H1 (cell line): ENCODE measurements at regions not wholly inside any gene's neighbourhood (a gene's known extent, or its start where the extent isn't known, plus 50 kb on each side); places are given as distances from the start of the nearest gene placed in this dataset.

ENCODE experiments used
- CTCF ChIA-PET: fragments of 300-600 bp; sonication (Branson Sonifier 250); formaldehyde crosslinking; loops from one replicate; lab custom pipeline; 2021; ENCODE audit not compliant: partially characterized antibody; lab: Charles Lee
- POLR2A ChIA-PET: fragments of 300-600 bp; sonication (Branson Sonifier 250); formaldehyde crosslinking; loops from one replicate; lab custom pipeline; 2021; ENCODE audit warnings: inconsistent platforms; ENCODE audit not compliant: partially characterized antibody; lab: Charles Lee
- DNase-seq, 2 experiments: peaks; one replicate each; pipeline versions ENCODE4 v3.0.0 to v3.0.0-alpha.2; 2010 to 2022; ENCODE audit warnings: low spot score in 2 of 2, low read depth in 1 of 2, mixed read lengths in 1 of 2
- FAIRE-seq: peaks from 2 replicates; lab custom pipeline; 2011; peaks lifted over from hg19 to GRCh38; lab: Jason Lieb, UNC
- H2AFZ ChIP-seq: 2 replicates; pipeline ENCODE4 v1.8.1; 2012; ENCODE audit warnings: low read length, inconsistent platforms
- H2AK5ac ChIP-seq: 2 replicates; pipeline ENCODE4 v1.6.1; 2013; ENCODE audit warnings: low read depth, low read length
- H2BK120ac ChIP-seq: replicated peaks from 2 replicates; pipeline ENCODE3; 2013; ENCODE audit warnings: low read depth, low read length, inconsistent platforms
- H2BK12ac ChIP-seq: 2 replicates; pipeline ENCODE4 v1.6.1; 2013; ENCODE audit warnings: low read depth, low read length
- H2BK15ac ChIP-seq: 2 replicates; pipeline ENCODE4 v1.6.1; 2013; ENCODE audit warnings: low read length
- H2BK20ac ChIP-seq: 2 replicates; pipeline ENCODE4 v1.6.1; 2013; ENCODE audit warnings: low read length
- H2BK5ac ChIP-seq: 2 replicates; pipeline ENCODE4 v1.6.1; 2013; ENCODE audit warnings: low read depth, low read length
- H3K14ac ChIP-seq: 2 replicates; pipeline ENCODE4 v1.6.1; 2013; ENCODE audit warnings: inconsistent platforms; ENCODE audit not compliant: insufficient read length
- H3K18ac ChIP-seq: 2 replicates; pipeline ENCODE4 v1.6.1; 2013; ENCODE audit warnings: low read length; ENCODE audit errors: extremely low read depth
- H3K23ac ChIP-seq: 2 replicates; pipeline ENCODE4 v1.6.1; 2013; ENCODE audit warnings: inconsistent platforms; ENCODE audit not compliant: insufficient read length
- H3K23me2 ChIP-seq: 2 replicates; pipeline ENCODE4 v1.6.1; 2013; ENCODE audit warnings: low read depth, low read length
- H3K27ac ChIP-seq: 2 replicates; pipeline ENCODE4 v1.6.1; 2011; ENCODE audit warnings: low read depth, low read length, inconsistent platforms
- H3K27me3 ChIP-seq, 4 experiments: replicated peaks in 1 of 4; 1 replicate in 1 of 4; 2 replicates in 3 of 4; pipeline versions ENCODE4 v1.6.1 to v1.8.1; 2011 to 2013; ENCODE audit warnings: low read length in 3 of 4, mild to moderate bottlenecking in 3 of 4, inconsistent platforms in 2 of 4, mixed read lengths in 2 of 4, moderate library complexity in 1 of 4; ENCODE audit not compliant: control insufficient read depth in 3 of 4, insufficient read depth in 3 of 4; ENCODE audit errors: extremely low read depth in 1 of 4
- H3K36me3 ChIP-seq, 4 experiments: 2 replicates each; pipeline versions ENCODE4 v1.6.1 to v1.8.1; 2011 to 2013; ENCODE audit warnings: mild to moderate bottlenecking in 4 of 4, low read length in 3 of 4, moderate library complexity in 2 of 4, control low read depth in 1 of 4, inconsistent platforms in 1 of 4; ENCODE audit not compliant: insufficient read depth in 4 of 4, control insufficient read depth in 2 of 4
- H3K4ac ChIP-seq: replicated peaks from 2 replicates; pipeline ENCODE3; 2013; ENCODE audit warnings: low read length, low read depth, mixed read lengths, inconsistent platforms; ENCODE audit not compliant: insufficient read length
- H3K4me1 ChIP-seq, 4 experiments: replicated peaks in 1 of 4; 1 replicate in 1 of 4; 2 replicates in 3 of 4; pipeline versions ENCODE4 v1.6.1 to v1.8.1; 2011 to 2013; ENCODE audit warnings: low read length in 3 of 4, inconsistent platforms in 2 of 4, mixed read lengths in 1 of 4; ENCODE audit not compliant: insufficient read depth in 4 of 4, control insufficient read depth in 3 of 4
- H3K4me2 ChIP-seq, 2 experiments: 2 replicates each; pipeline versions ENCODE4 v1.6.1 to v1.8.1; 2011 to 2013; ENCODE audit warnings: low read depth in 2 of 2, low read length in 2 of 2, control low read depth in 1 of 2, inconsistent platforms in 1 of 2, mild to moderate bottlenecking in 1 of 2; ENCODE audit not compliant: insufficient read depth in 1 of 2
- H3K4me3 ChIP-seq, 4 experiments: fragments of 200-600, 300-600 bp in 1 of 4; sonication (generic), shearing (Covaris generic), sonication (Bioruptor Twin) in 1 of 4; 2 replicates each; pipeline versions ENCODE4 v1.5.1 to v1.8.1; 2011 to 2016; ENCODE audit warnings: low read length in 4 of 4, low read depth in 3 of 4, control low read depth in 2 of 4, inconsistent platforms in 2 of 4, mild to moderate bottlenecking in 2 of 4, mixed read lengths in 1 of 4, moderate library complexity in 1 of 4; ENCODE audit not compliant: insufficient read depth in 2 of 4; ENCODE audit errors: extremely low read depth in 1 of 4
- H3K56ac ChIP-seq: replicated peaks from 2 replicates; pipeline ENCODE3; 2013; ENCODE audit warnings: low read depth, mild to moderate bottlenecking, mixed read lengths, low read length, inconsistent platforms; ENCODE audit not compliant: insufficient read length
- H3K79me1 ChIP-seq: 2 replicates; pipeline ENCODE4 v1.6.1; 2013; ENCODE audit warnings: low read depth, low read length, control low read depth
- H3K79me2 ChIP-seq, 2 experiments: 2 replicates each; pipeline versions ENCODE4 v1.6.1 to v1.8.1; 2012 to 2013; ENCODE audit warnings: low read length in 2 of 2, mild to moderate bottlenecking in 2 of 2, inconsistent platforms in 1 of 2; ENCODE audit not compliant: insufficient read depth in 2 of 2, control insufficient read depth in 1 of 2
- H3K9ac ChIP-seq, 4 experiments: replicated peaks in 1 of 4; 1 replicate in 1 of 4; 2 replicates in 3 of 4; pipeline versions ENCODE4 v1.6.1 to v1.8.1; 2011 to 2013; ENCODE audit warnings: low read depth in 3 of 4, low read length in 3 of 4, control low read depth in 2 of 4, mild to moderate bottlenecking in 2 of 4, moderate library complexity in 2 of 4, inconsistent platforms in 1 of 4; ENCODE audit errors: extremely low read depth in 1 of 4
- H3K9me3 ChIP-seq, 2 experiments: 2 replicates each; pipeline versions ENCODE4 v1.6.1 to v1.8.1; 2012 to 2013; ENCODE audit warnings: mild to moderate bottlenecking in 2 of 2, moderate library complexity in 2 of 2, control low read depth in 1 of 2, inconsistent platforms in 1 of 2, low read depth in 1 of 2, low read length in 1 of 2, mixed read lengths in 1 of 2; ENCODE audit not compliant: insufficient read depth in 2 of 2
- H4K20me1 ChIP-seq, 2 experiments: replicated peaks in 1 of 2; 2 replicates each; pipeline versions ENCODE3 to v1.8.1; 2011 to 2013; ENCODE audit warnings: inconsistent platforms in 2 of 2, low read length in 2 of 2, mild to moderate bottlenecking in 1 of 2; ENCODE audit not compliant: insufficient read depth in 2 of 2, control insufficient read depth in 1 of 2
- H4K5ac ChIP-seq: 2 replicates; pipeline ENCODE4 v1.6.1; 2013; ENCODE audit warnings: low read length, low read depth, mixed read lengths, inconsistent platforms; ENCODE audit not compliant: insufficient read length
- H4K8ac ChIP-seq: 2 replicates; pipeline ENCODE4 v1.8.0; 2013; ENCODE audit warnings: mild to moderate bottlenecking, moderate library complexity, low read length, inconsistent platforms; ENCODE audit not compliant: insufficient read depth; ENCODE audit errors: extremely low read depth
- H4K91ac ChIP-seq: replicated peaks from 2 replicates; pipeline ENCODE3; 2013; ENCODE audit warnings: low read length, mixed read lengths, inconsistent platforms; ENCODE audit not compliant: insufficient read length
- CHD1 ChIP-seq: IDR thresholded peaks from 2 replicates; pipeline ENCODE4 v1.6.1; 2012; ENCODE audit warnings: low read depth, low read length, improper control_type of control experiment
- CREB1 ChIP-seq: IDR thresholded peaks from 2 replicates; pipeline ENCODE4 v1.6.1; 2012; ENCODE audit warnings: inconsistent platforms
- GTF2F1 ChIP-seq: IDR thresholded peaks from 2 replicates; pipeline ENCODE4 v1.6.1; 2012; ENCODE audit warnings: low read depth, low read length, improper control_type of control experiment, borderline replicate concordance
- RBBP5 ChIP-seq: IDR thresholded peaks from 2 replicates; pipeline ENCODE4 v1.7.1; 2012; ENCODE audit warnings: low read depth, mild to moderate bottlenecking, inconsistent platforms, low read length, moderate library complexity, borderline replicate concordance
- TBP ChIP-seq: IDR thresholded peaks from 2 replicates; pipeline ENCODE4 v1.6.1; 2011; ENCODE audit warnings: low read depth, low read length, improper control_type of control experiment
- TEAD4 ChIP-seq: IDR thresholded peaks from 2 replicates; pipeline ENCODE4 v1.6.1; 2012; ENCODE audit warnings: low read depth, low read length, inconsistent platforms, mixed read lengths
- WGBS, 2 experiments: shearing (Covaris generic) in 1 of 2; methylation state at CpG; one replicate each; pipeline versions ENCODE4 v1.1.6 to v1.1.7; 2013 to 2015; ENCODE audit warnings: low lambda C conversion rate in 2 of 2, mixed read lengths in 2 of 2, inconsistent platforms in 1 of 2, low coverage in 1 of 2, missing lambda C conversion rate in 1 of 2; ENCODE audit not compliant: insufficient replicate concordance in 2 of 2, insufficient coverage in 1 of 2, insufficient read length in 1 of 2; ENCODE audit errors: extremely low coverage in 1 of 2, missing lambda C conversion rate in 1 of 2; 5-methylcytosine and 5-hydroxymethylcytosine counted together

DNA sequence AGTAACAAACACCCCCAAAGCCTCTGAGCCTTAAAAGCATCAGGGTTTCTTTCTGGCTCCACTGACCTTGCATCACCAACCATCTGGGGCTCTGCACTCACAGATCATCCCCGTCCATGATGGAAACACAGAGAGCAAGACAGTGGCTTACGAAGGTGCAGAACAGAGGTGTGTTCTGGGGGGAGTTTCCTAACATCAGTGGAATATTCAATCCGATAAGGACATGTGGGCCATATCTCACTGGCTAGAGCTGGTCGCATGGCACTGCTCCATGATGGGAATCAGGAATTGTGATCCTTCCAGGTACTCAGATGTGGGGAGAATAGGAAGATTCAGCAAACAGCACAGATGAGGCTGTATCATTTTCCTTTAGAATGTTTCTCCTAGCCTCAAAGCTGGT lies 457.2 kb downstream of the IRS2 start:
- Histone ChIP-seq H2BK5ac (no peak overlapping the region), H2BK15ac (no peak overlapping the region), H2BK12ac (no peak overlapping the region), H2BK120ac (no peak overlapping the region), H4K91ac (no peak overlapping the region), H2AFZ (no peak overlapping the region), H4K8ac (no peak overlapping the region), H3K79me2 (no peaks in the 10 kb centered on the region), H3K27me3 (no peaks in the 10 kb centered on the region), H2BK20ac (no peak overlapping the region), H3K4ac (no peak overlapping the region), H4K5ac (no peak overlapping the region), H3K36me3 (no peaks in the 10 kb centered on the region), H3K23ac (no peak overlapping the region), H3K9ac (no peak overlapping the region), H3K4me2 (no peak overlapping the region), H3K4me3 (no peak overlapping the region), H4K20me1 (no peaks in the 10 kb centered on the region), H3K27ac (no peak overlapping the region), H2AK5ac (no peak overlapping the region), H3K56ac (no peak overlapping the region), H3K79me1 (no peaks in the 10 kb centered on the region), H3K18ac (no peak overlapping the region), H3K4me1 (peaks cover 0 to 3% (median 0%) of the 10 kb centered on the region in 4 experiments; a peak in 2 of 7 replicates), H3K9me3 (no peaks in the 10 kb centered on the region), H3K23me2 (no peaks in the 10 kb centered on the region), H3K14ac (no peak overlapping the region)
- 94% methylated on average over 4 of the region's 4 CpGs; no CpG with 5 or more reads in 1 of the 2 experiments for WGBS, 2 experiments
- POLR2A ChIA-PET = no interaction called here
- CTCF ChIA-PET = interaction anchor here (1.0 kb wide), 1 partner anchor 53 kb away, joined by 3 read pairs; no protein-coding TSS in a partner anchor
- FAIRE-seq (no peak), DNase-seq (no peak)
- TF ChIP-seq CREB1 (no peak), CHD1 (no peak), TEAD4 (no peak), TBP (no peak), RBBP5 (no peak), GTF2F1 (no peak)
